ENCODE measurements at regions not wholly inside any gene's neighbourhood (a gene's known extent, or its start where the extent isn't known, plus 50 kb on each side); places are given as distances from the start of the nearest gene placed in this dataset.

DNA sequence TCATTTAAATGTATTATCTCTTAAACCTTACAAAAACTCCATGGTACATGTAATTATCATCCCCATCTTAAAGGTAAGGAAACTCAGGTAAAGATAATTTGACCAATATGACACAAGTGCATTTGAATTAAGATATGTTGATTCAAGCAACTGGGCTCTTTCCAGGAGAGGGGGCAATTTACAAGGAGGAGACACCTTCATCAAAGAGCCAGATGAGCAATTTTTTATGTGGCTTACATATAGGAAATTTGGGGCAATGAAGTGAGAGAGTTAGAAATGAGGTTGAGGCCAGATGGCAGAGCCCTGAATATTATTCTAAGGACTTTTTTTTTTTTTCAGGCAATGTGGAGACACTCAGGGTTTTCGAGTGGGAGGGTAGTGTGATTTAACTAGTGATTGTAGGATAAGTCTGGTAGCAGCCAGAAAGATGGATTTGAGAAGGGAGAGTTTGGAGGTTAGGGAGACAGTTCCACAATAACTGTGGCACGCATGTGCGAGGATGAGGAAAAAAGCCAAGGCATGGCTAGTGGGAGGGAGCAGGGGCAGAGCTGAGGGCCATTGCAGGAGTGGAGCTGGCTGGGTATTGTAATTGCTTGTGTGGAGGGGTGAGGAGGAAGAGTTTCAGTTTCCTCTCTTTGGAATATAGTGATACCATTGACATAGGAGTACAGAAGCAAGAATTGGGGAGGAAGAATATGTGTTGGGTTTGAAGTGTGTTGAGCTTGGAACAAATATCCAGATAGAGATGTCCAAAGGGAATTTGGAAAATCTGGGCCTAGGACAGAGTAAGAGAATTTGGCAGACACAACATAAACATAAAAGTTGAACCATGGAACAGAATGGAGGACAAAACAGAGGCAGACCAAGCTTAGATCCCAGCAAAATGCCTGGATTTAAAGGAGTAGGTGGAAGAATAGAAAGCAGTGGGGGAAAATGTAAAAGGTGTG, 72.0 kb downstream of the ACTBL2 start:
- 74 to 76% methylated on average over 3 of the region's 3 CpGs for WGBS, 2 donors
- intact Hi-C loops (cut with DNase I) = no loop called here
- DNase-seq (no peak), ATAC-seq (peak in 5 of 8 donors; percentile 7 to 33 (median 31))
- Histone ChIP-seq H3K36me3 (no peaks in the 10 kb centered on the region), H3K27ac (peak overlapping the region in 1 of 10 donors; percentile 8), H3K4me3 (no peak overlapping the region), H3K4me1 (peaks cover 3 to 79% (median 40%) of the 10 kb centered on the region in 9 donors), H3K27me3 (no peaks in the 10 kb centered on the region), H3K9me3 (no peaks in the 10 kb centered on the region)
- TF ChIP-seq, protein P1, sequence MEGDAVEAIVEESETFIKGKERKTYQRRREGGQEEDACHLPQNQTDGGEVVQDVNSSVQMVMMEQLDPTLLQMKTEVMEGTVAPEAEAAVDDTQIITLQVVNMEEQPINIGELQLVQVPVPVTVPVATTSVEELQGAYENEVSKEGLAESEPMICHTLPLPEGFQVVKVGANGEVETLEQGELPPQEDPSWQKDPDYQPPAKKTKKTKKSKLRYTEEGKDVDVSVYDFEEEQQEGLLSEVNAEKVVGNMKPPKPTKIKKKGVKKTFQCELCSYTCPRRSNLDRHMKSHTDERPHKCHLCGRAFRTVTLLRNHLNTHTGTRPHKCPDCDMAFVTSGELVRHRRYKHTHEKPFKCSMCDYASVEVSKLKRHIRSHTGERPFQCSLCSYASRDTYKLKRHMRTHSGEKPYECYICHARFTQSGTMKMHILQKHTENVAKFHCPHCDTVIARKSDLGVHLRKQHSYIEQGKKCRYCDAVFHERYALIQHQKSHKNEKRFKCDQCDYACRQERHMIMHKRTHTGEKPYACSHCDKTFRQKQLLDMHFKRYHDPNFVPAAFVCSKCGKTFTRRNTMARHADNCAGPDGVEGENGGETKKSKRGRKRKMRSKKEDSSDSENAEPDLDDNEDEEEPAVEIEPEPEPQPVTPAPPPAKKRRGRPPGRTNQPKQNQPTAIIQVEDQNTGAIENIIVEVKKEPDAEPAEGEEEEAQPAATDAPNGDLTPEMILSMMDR (IDR thresholded peaks at IDR 0.05) = no peak

DNA sequence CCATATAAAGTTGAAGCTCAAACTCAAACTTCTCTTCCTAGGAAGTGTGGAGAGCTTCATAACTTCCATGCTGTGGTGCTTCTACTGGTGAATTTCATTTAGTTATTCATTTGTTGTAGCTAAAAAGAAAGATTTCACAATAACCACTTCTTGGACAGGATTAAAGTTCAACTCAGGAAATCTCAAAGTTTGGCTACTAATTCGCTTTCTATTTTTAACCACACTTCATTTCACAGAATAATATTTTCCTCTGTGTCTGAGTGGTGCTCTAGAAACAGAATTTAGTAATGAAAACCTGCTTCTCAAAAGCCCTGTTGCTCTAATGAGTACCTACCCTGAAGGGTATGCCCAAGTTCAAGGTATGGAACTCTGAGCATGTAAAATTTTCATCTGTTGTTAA, 73.9 kb downstream of the ACTBL2 start:
- peak; percentile 22 to 66 (median 46) for ATAC-seq
- Histone ChIP-seq H3K4me3 (no peak overlapping the region), H3K4me1 (peaks cover 6 to 70% (median 42%) of the 10 kb centered on the region in 9 donors), H3K27ac (peak overlapping the region in 7 of 10 donors; percentile 0 to 72 (median 46)), H3K36me3 (no peaks in the 10 kb centered on the region), H3K27me3 (no peaks in the 10 kb centered on the region), H3K9me3 (no peaks in the 10 kb centered on the region)
- DNase-seq = no peak
- 23 to 37% methylated on average over 1 of the region's 1 CpG for whole genome bisulfite sequencing, 2 donors
- TF ChIP-seq, protein P1 (IDR thresholded peaks at IDR 0.05) = no peak
- intact Hi-C loops (cut with DNase I) = no loop called here

- intact Hi-C loops (cut with DNase I) = no loop called here
- no peak overlapping the region for H3K4me3 ChIP-seq
- 71 to 76% methylated on average over 5 of the region's 5 CpGs for WGBS, 2 donors
- H3K36me3 ChIP-seq = no peaks in the 10 kb centered on the region
- H3K9me3 ChIP-seq = no peaks in the 10 kb centered on the region
- no peaks in the 10 kb centered on the region for H3K27me3 ChIP-seq
- H3K4me1 ChIP-seq = peaks cover 6 to 71% (median 42%) of the 10 kb centered on the region in 9 donors
- DNase-seq = no peak
- no peak for ATAC-seq
- H3K27ac ChIP-seq = peak overlapping the region in 6 of 10 donors; percentile 0 to 72 (median 46)
- TF ChIP-seq, protein P1 (IDR thresholded peaks at IDR 0.05) = no peak
Observed at GRCh38 chr5:57408285-57408684, 74.3 kb downstream of the ACTBL2 start.

DNA sequence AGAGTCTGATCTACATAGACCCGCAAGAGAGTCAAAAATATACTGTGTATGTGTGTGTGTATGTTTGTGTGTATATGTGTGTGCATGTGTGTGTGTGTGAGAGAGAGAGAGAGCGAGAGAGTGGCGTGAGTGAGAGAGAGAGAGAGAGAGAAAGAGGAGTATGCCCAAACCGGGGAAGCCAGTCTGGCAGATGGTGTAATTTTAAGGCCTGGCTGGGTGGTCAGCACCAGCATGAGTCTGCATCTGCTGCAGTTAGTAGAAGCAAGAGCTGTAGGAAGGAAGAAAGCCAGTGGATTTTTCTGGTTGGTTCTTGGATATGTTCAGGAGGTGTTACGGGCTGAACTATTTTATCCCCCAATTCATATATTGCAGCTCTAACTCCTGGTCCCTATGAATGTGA, 75.2 kb downstream of the ACTBL2 start:
- intact Hi-C loops (cut with DNase I) = no loop called here
- Histone ChIP-seq H3K36me3 (no peaks in the 10 kb centered on the region), H3K9me3 (no peaks in the 10 kb centered on the region), H3K4me1 (peaks cover 6 to 75% (median 42%) of the 10 kb centered on the region in 9 donors), H3K27me3 (no peaks in the 10 kb centered on the region), H3K4me3 (no peak overlapping the region), H3K27ac (peak overlapping the region in 2 of 10 donors; percentile 0 to 72)
- DNase-seq (no peak), ATAC-seq (no peak)
- WGBS, 2 donors = 81 to 91% methylated on average over 5 of the region's 5 CpGs
- TF ChIP-seq, protein P1 (IDR thresholded peaks at IDR 0.05) = no peak

All from heart right ventricle (tissue), 16 donors.